ENCODE measurements at regions not wholly inside any gene's neighbourhood (a gene's known extent, or its start where the extent isn't known, plus 50 kb on each side); places are given as distances from the start of the nearest gene placed in this dataset.
"Not testable (repeated sequence)": the region's sequence is repeated elsewhere in the genome, so short reads cannot be mapped to it uniquely, and the experiment has no call there.

- Histone ChIP-seq H3K27ac (ENCODE audit: low read length) (peak overlapping the region; percentile 27; the same call in 1 of the 2 replicates), H3K27me3 (ENCODE audit: insufficient read depth, low read length, poor library complexity) (no peaks in the 10 kb centered on the region), H3K9ac (ENCODE audit: low read depth, low read length) (no peak overlapping the region), H3K4me2 (ENCODE audit: insufficient read depth, low read length) (no peak overlapping the region), H3K9me3 (ENCODE audit: insufficient read depth, low read length, severe bottlenecking) (no peaks in the 10 kb centered on the region), H3K4me1 (ENCODE audit: insufficient read depth, low read length) (peaks cover 16% of the 10 kb centered on the region), H3K79me2 (ENCODE audit: insufficient read depth, low read length) (no peaks in the 10 kb centered on the region), H4K20me1 (ENCODE audit: insufficient read depth, low read length) (no peaks in the 10 kb centered on the region), H2AFZ (ENCODE audit: low read depth, low read length) (no peak overlapping the region), H3K36me3 (ENCODE audit: insufficient read depth, low read length) (no peaks in the 10 kb centered on the region), H3K4me3 (ENCODE audit: low read depth in 1 of 2, low read length in 2 of 2) (no peak overlapping the region)
- ATAC-seq (ENCODE audit: insufficient read depth, low read depth) (peak; percentile 65), DNase-seq (peak; percentile 29)
- TF ChIP-seq EZH2 (IDR thresholded peaks at IDR 0.05; ENCODE audit: borderline replicate concordance, low read depth, low read length, severe bottlenecking) (no peak), CTCF (IDR thresholded peaks at IDR 0.05; ENCODE audit: borderline replicate concordance, extremely low read depth, low read length, poor library complexity, severe bottlenecking) (no peak)
Observed at GRCh38 chr14:86115972-86116371, 586.0 kb downstream of the FLRT2 start.

GRCh38 chr14:86110871-86111270 is 580.9 kb downstream of the FLRT2 start:
- not testable (repeated sequence) for H3K79me2 ChIP-seq (ENCODE audit: insufficient read depth, low read length); H3K27me3 ChIP-seq (ENCODE audit: insufficient read depth, low read length, poor library complexity); H3K9me3 ChIP-seq (ENCODE audit: insufficient read depth, low read length, severe bottlenecking); H3K9ac ChIP-seq (ENCODE audit: low read depth, low read length); ATAC-seq (ENCODE audit: insufficient read depth, low read depth); H3K36me3 ChIP-seq (ENCODE audit: insufficient read depth, low read length); H4K20me1 ChIP-seq (ENCODE audit: insufficient read depth, low read length)
- H3K4me2 ChIP-seq (ENCODE audit: insufficient read depth, low read length): peak overlapping the region; percentile 23
- H3K4me1 ChIP-seq (ENCODE audit: insufficient read depth, low read length): peaks cover 12% of the 10 kb centered on the region
- H2AFZ ChIP-seq (ENCODE audit: low read depth, low read length): peak overlapping the region; percentile 54; the same call in 1 of the 2 replicates
- H3K4me3 ChIP-seq (ENCODE audit: low read depth in 1 of 2, low read length in 2 of 2): 0 out of 4 replicates have a peak overlapping the region, but pooled peaks of 1 of the 2 experiments have one; percentile 12
- peak; percentile 54 for DNase-seq
- peak overlapping the region; percentile 70 for H3K27ac ChIP-seq (ENCODE audit: low read length)

GRCh38 chr14:86104691-86105265 is 574.8 kb downstream of the FLRT2 start:
- H3K9me3 ChIP-seq (ENCODE audit: insufficient read depth, low read length, severe bottlenecking): no peaks in the 10 kb centered on the region
- no peak overlapping the region for H3K4me3 ChIP-seq (ENCODE audit: low read depth in 1 of 2, low read length in 2 of 2)
- H3K4me2 ChIP-seq (ENCODE audit: insufficient read depth, low read length): no peak overlapping the region
- H3K4me1 ChIP-seq (ENCODE audit: insufficient read depth, low read length): peaks cover 14% of the 10 kb centered on the region
- H3K36me3 ChIP-seq (ENCODE audit: insufficient read depth, low read length): no peaks in the 10 kb centered on the region
- H4K20me1 ChIP-seq (ENCODE audit: insufficient read depth, low read length): no peaks in the 10 kb centered on the region
- ATAC-seq (ENCODE audit: insufficient read depth, low read depth) (no peak), DNase-seq (no peak)
- no peaks in the 10 kb centered on the region for H3K27me3 ChIP-seq (ENCODE audit: insufficient read depth, low read length, poor library complexity)
- no peak overlapping the region for H3K9ac ChIP-seq (ENCODE audit: low read depth, low read length)
- no peak overlapping the region for H2AFZ ChIP-seq (ENCODE audit: low read depth, low read length)
- TF ChIP-seq CTCF (IDR thresholded peaks at IDR 0.05; ENCODE audit: borderline replicate concordance, extremely low read depth, low read length, poor library complexity, severe bottlenecking): no peak
- TF ChIP-seq EZH2 (IDR thresholded peaks at IDR 0.05; ENCODE audit: borderline replicate concordance, low read depth, low read length, severe bottlenecking): no peak
- no peaks in the 10 kb centered on the region for H3K79me2 ChIP-seq (ENCODE audit: insufficient read depth, low read length)
- no peak overlapping the region for H3K27ac ChIP-seq (ENCODE audit: low read length)

GRCh38 chr14:86094512-86094911 is 564.6 kb downstream of the FLRT2 start:
- Histone ChIP-seq H3K4me2 (ENCODE audit: insufficient read depth, low read length) (no peak overlapping the region), H4K20me1 (ENCODE audit: insufficient read depth, low read length) (no peaks in the 10 kb centered on the region), H3K4me1 (ENCODE audit: insufficient read depth, low read length) (no peaks in the 10 kb centered on the region), H3K27me3 (ENCODE audit: insufficient read depth, low read length, poor library complexity) (no peaks in the 10 kb centered on the region), H3K36me3 (ENCODE audit: insufficient read depth, low read length) (no peaks in the 10 kb centered on the region), H3K27ac (ENCODE audit: low read length) (no peak overlapping the region), H2AFZ (ENCODE audit: low read depth, low read length) (no peak overlapping the region), H3K9me3 (ENCODE audit: insufficient read depth, low read length, severe bottlenecking) (no peaks in the 10 kb centered on the region), H3K79me2 (ENCODE audit: insufficient read depth, low read length) (no peaks in the 10 kb centered on the region), H3K4me3 (ENCODE audit: low read depth in 1 of 2, low read length in 2 of 2) (no peak overlapping the region), H3K9ac (ENCODE audit: low read depth, low read length) (no peak overlapping the region)
- DNase-seq (no peak), ATAC-seq (ENCODE audit: insufficient read depth, low read depth) (no peak)
- TF ChIP-seq EZH2 (IDR thresholded peaks at IDR 0.05; ENCODE audit: borderline replicate concordance, low read depth, low read length, severe bottlenecking) (no peak), CTCF (IDR thresholded peaks at IDR 0.05; ENCODE audit: borderline replicate concordance, extremely low read depth, low read length, poor library complexity, severe bottlenecking) (no peak)
